ENCODE measurements at regions not wholly inside any gene's neighbourhood (a gene's known extent, or its start where the extent isn't known, plus 50 kb on each side); places are given as distances from the start of the nearest gene placed in this dataset.

DNA sequence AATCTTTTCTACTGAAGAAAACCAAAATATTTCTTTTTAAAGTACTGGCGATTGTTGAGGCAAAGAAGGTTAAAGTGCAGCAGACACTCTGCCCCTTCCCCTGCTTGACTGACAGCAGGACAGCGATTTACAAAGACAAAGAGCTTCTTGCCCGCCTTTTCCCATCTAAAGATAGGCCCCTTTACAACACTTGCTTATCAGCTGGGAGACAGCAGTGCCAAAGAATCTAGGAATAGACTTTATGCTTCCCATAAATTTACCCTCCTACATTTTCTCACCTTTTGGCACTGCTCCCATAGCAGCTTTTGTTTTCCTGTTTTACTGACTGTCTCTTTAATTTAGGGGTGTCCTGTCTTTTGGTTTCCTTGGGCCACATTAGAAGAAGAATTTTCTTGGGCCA, 824.1 kb downstream of the CCSER2 start:
- Histone ChIP-seq H4K20me1 (ENCODE audit: low read depth, low read length) (no peaks in the 10 kb centered on the region), H3F3A (ENCODE audit: insufficient read depth) (no peaks in the 10 kb centered on the region), H3K9me3 (ENCODE audit: insufficient read depth, low read length) (no peaks in the 10 kb centered on the region), H3K4me3 (ENCODE audit: insufficient read depth, low read length, poor library complexity, severe bottlenecking) (no peak overlapping the region), H3K4me2 (ENCODE audit: low read depth, low read length, poor library complexity, severe bottlenecking) (no peak overlapping the region), H3K27ac (ENCODE audit: low read depth, low read length) (no peak overlapping the region), H2AFZ (ENCODE audit: low read depth, low read length, severe bottlenecking) (no peak overlapping the region), H3K27me3 (ENCODE audit: low read length) (no peaks in the 10 kb centered on the region), H3K9me2 (replicated peaks; ENCODE audit: insufficient read depth, low read length) (no peaks in the 10 kb centered on the region; the same call in 1 of the 2 replicates), H3K9ac (ENCODE audit: low read length) (no peak overlapping the region), H3K79me2 (ENCODE audit: insufficient read depth, low read length) (no peaks in the 10 kb centered on the region), H3K36me3 (ENCODE audit: low read length) (no peaks in the 10 kb centered on the region)
- TF ChIP-seq, protein P1, sequence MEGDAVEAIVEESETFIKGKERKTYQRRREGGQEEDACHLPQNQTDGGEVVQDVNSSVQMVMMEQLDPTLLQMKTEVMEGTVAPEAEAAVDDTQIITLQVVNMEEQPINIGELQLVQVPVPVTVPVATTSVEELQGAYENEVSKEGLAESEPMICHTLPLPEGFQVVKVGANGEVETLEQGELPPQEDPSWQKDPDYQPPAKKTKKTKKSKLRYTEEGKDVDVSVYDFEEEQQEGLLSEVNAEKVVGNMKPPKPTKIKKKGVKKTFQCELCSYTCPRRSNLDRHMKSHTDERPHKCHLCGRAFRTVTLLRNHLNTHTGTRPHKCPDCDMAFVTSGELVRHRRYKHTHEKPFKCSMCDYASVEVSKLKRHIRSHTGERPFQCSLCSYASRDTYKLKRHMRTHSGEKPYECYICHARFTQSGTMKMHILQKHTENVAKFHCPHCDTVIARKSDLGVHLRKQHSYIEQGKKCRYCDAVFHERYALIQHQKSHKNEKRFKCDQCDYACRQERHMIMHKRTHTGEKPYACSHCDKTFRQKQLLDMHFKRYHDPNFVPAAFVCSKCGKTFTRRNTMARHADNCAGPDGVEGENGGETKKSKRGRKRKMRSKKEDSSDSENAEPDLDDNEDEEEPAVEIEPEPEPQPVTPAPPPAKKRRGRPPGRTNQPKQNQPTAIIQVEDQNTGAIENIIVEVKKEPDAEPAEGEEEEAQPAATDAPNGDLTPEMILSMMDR (IDR thresholded peaks at IDR 0.05; ENCODE audit: insufficient read depth, low read length, poor library complexity, severe bottlenecking) = no peak
- no peak for TF ChIP-seq EZH2phosphoT487 (conservative IDR thresholded peaks at IDR 0.05; ENCODE audit: low read length)

DNA sequence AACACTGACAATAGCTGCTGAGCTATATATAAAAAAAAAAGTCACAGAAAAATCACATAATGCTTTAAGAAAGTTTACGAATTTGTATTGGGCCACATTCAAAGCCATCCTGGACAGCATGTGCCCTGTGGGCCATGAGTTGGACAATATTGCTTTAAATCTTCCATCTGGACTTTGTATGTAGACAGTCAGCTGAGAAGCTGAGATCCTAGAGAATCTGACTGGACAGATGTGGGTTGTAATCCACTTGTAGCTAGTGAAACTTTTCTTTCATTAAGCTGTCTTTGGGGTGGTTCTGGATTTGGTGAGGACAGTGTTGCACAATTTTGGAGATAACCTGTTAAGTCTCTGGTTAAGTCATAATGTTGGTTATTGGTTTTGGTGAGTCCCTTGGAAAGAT, 824.5 kb downstream of the CCSER2 start:
- H4K20me1 ChIP-seq (ENCODE audit: low read depth, low read length) = no peaks in the 10 kb centered on the region
- H3K9me3 ChIP-seq (ENCODE audit: insufficient read depth, low read length) = no peaks in the 10 kb centered on the region
- H3K4me3 ChIP-seq (ENCODE audit: insufficient read depth, low read length, poor library complexity, severe bottlenecking) = no peak overlapping the region
- H3K9me2 ChIP-seq (replicated peaks; ENCODE audit: insufficient read depth, low read length) = no peaks in the 10 kb centered on the region; the same call in 1 of the 2 replicates
- H2AFZ ChIP-seq (ENCODE audit: low read depth, low read length, severe bottlenecking) = no peak overlapping the region
- H3K4me2 ChIP-seq (ENCODE audit: low read depth, low read length, poor library complexity, severe bottlenecking) = no peak overlapping the region
- H3K27me3 ChIP-seq (ENCODE audit: low read length) = no peaks in the 10 kb centered on the region
- H3K27ac ChIP-seq (ENCODE audit: low read depth, low read length) = no peak overlapping the region
- H3K79me2 ChIP-seq (ENCODE audit: insufficient read depth, low read length) = no peaks in the 10 kb centered on the region
- TF ChIP-seq EZH2phosphoT487 (conservative IDR thresholded peaks at IDR 0.05; ENCODE audit: low read length) = no peak
- TF ChIP-seq, protein P1 (IDR thresholded peaks at IDR 0.05; ENCODE audit: insufficient read depth, low read length, poor library complexity, severe bottlenecking) = no peak
- H3K36me3 ChIP-seq (ENCODE audit: low read length) = no peaks in the 10 kb centered on the region
- H3F3A ChIP-seq (ENCODE audit: insufficient read depth) = no peaks in the 10 kb centered on the region
- H3K9ac ChIP-seq (ENCODE audit: low read length) = no peak overlapping the region

DNA sequence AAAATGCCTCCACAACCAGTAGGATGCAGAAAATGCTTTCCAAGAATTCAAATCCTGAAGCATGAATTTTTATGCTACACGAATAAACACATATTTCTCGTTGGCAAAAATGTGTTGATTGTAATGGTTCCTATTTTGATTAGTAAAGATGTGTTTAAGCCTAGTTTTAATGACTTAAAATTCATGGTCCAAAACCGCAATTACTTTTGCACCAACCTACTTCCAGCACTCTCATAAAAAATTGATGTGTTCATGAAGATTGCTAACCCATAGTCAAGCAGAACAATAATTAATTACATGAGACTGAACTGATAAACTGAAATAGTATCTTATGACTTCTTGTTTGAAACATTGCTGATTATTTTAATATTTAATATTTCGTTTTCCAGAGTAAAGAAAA, 828.8 kb downstream of the CCSER2 start:
- H2AFZ ChIP-seq (ENCODE audit: low read depth, low read length, severe bottlenecking) = no peak overlapping the region
- H3K36me3 ChIP-seq (ENCODE audit: low read length) = no peaks in the 10 kb centered on the region
- H3K79me2 ChIP-seq (ENCODE audit: insufficient read depth, low read length) = no peaks in the 10 kb centered on the region
- H4K20me1 ChIP-seq (ENCODE audit: low read depth, low read length) = no peaks in the 10 kb centered on the region
- no peaks in the 10 kb centered on the region for H3F3A ChIP-seq (ENCODE audit: insufficient read depth)
- no peaks in the 10 kb centered on the region for H3K27me3 ChIP-seq (ENCODE audit: low read length)
- no peaks in the 10 kb centered on the region for H3K9me3 ChIP-seq (ENCODE audit: insufficient read depth, low read length)
- H3K27ac ChIP-seq (ENCODE audit: low read depth, low read length) = no peak overlapping the region
- no peak overlapping the region for H3K9ac ChIP-seq (ENCODE audit: low read length)
- TF ChIP-seq, protein P1 (IDR thresholded peaks at IDR 0.05; ENCODE audit: insufficient read depth, low read length, poor library complexity, severe bottlenecking) = no peak
- no peak for TF ChIP-seq EZH2phosphoT487 (conservative IDR thresholded peaks at IDR 0.05; ENCODE audit: low read length)
- no peak overlapping the region for H3K4me2 ChIP-seq (ENCODE audit: low read depth, low read length, poor library complexity, severe bottlenecking)
- H3K4me3 ChIP-seq (ENCODE audit: insufficient read depth, low read length, poor library complexity, severe bottlenecking) = no peak overlapping the region
- no peaks in the 10 kb centered on the region for H3K9me2 ChIP-seq (replicated peaks; ENCODE audit: insufficient read depth, low read length)
